Right renal cortex interstitium (tissue), 3 donors: ENCODE measurements at regions not wholly inside any gene's neighbourhood (a gene's known extent, or its start where the extent isn't known, plus 50 kb on each side); places are given as distances from the start of the nearest gene placed in this dataset.

Experiments used
- DNase-seq, 3 donors: peaks; one replicate each; pipeline ENCODE4 v3.0.0-alpha.2; 2013; ENCODE audit warnings: low read depth in 3 of 3, low spot score in 2 of 3

- DNase-seq: no peak
Observed at GRCh38 chrX:39642071-39642470, 455.7 kb downstream of the BCOR start.

GRCh38 chrX:39643550-39643949 is 454.2 kb downstream of the BCOR start:
- no peak for DNase-seq

GRCh38 chrX:39645178-39645895 is 452.4 kb downstream of the BCOR start:
- DNase-seq: peak; percentile 48 to 58 (median 48)

- no peak for DNase-seq
Observed at GRCh38 chrX:39648548-39649254, 449.1 kb downstream of the BCOR start.

GRCh38 chrX:39650768-39651347 is 446.9 kb downstream of the BCOR start:
- no peak for DNase-seq

GRCh38 chrX:39652336-39652735 is 445.4 kb downstream of the BCOR start:
- DNase-seq: no peak

- DNase-seq: no peak
Observed at GRCh38 chrX:39653691-39654090, 444.1 kb downstream of the BCOR start.

- no peak for DNase-seq
Observed at GRCh38 chrX:39654183-39654925, 443.4 kb downstream of the BCOR start.

GRCh38 chrX:39654952-39655351 is 442.8 kb downstream of the BCOR start:
- no peak for DNase-seq

- no peak for DNase-seq
Observed at GRCh38 chrX:39661116-39661907, 436.4 kb downstream of the BCOR start.

GRCh38 chrX:39665830-39666518 is 431.8 kb downstream of the BCOR start:
- DNase-seq: no peak

GRCh38 chrX:39667191-39667590 is 430.6 kb downstream of the BCOR start:
- no peak for DNase-seq

GRCh38 chrX:39667736-39668482 is 429.8 kb downstream of the BCOR start:
- DNase-seq: no peak

GRCh38 chrX:39669668-39670067 is 428.1 kb downstream of the BCOR start:
- DNase-seq: no peak

- DNase-seq: no peak
Observed at GRCh38 chrX:39670281-39670680, 427.5 kb downstream of the BCOR start.

- no peak for DNase-seq
Observed at GRCh38 chrX:39672405-39672804, 425.4 kb downstream of the BCOR start.

GRCh38 chrX:39674490-39675161 is 423.1 kb downstream of the BCOR start:
- DNase-seq: no peak

GRCh38 chrX:39675162-39675553 is 422.6 kb downstream of the BCOR start:
- no peak for DNase-seq

- no peak for DNase-seq
Observed at GRCh38 chrX:39675619-39676018, 422.1 kb downstream of the BCOR start.
